ENCODE measurements at regions not wholly inside any gene's neighbourhood (a gene's known extent, or its start where the extent isn't known, plus 50 kb on each side); places are given as distances from the start of the nearest gene placed in this dataset.

DNA sequence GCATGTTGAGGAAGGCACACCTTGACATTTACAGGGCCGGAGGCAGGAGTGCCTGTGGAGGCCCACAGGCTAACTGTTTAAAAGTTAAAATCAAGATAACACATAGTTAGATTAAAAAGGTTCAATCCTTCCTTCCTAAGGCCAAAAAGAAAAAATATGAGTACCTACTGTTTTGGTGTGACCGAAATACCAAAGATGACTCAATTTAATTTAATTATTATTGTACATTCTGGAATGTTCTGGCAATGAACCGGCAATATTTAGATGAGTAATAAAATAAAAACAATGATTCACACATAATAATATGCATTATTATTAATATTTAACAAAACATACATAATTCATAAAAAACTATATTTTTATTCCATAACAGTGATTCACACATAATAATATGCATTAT, 136.8 kb upstream of the NTF3 start:
- H3K27ac Mint-ChIP-seq, result no peak overlapping the region
- H3K27me3 Mint-ChIP-seq, result peaks cover 31% of the 10 kb centered on the region
- TF ChIP-seq, protein P1, sequence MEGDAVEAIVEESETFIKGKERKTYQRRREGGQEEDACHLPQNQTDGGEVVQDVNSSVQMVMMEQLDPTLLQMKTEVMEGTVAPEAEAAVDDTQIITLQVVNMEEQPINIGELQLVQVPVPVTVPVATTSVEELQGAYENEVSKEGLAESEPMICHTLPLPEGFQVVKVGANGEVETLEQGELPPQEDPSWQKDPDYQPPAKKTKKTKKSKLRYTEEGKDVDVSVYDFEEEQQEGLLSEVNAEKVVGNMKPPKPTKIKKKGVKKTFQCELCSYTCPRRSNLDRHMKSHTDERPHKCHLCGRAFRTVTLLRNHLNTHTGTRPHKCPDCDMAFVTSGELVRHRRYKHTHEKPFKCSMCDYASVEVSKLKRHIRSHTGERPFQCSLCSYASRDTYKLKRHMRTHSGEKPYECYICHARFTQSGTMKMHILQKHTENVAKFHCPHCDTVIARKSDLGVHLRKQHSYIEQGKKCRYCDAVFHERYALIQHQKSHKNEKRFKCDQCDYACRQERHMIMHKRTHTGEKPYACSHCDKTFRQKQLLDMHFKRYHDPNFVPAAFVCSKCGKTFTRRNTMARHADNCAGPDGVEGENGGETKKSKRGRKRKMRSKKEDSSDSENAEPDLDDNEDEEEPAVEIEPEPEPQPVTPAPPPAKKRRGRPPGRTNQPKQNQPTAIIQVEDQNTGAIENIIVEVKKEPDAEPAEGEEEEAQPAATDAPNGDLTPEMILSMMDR (conservative IDR thresholded peaks at IDR 0.05), result no peak
- no peak for DNase-seq (ENCODE audit: extremely low spot score, unreplicated experiment)
- no peak overlapping the region for H3K4me3 Mint-ChIP-seq
- H3K36me3 Mint-ChIP-seq, result peaks cover 11% of the 10 kb centered on the region
- no peaks in the 10 kb centered on the region for H3K4me1 Mint-ChIP-seq (ENCODE audit: unreplicated experiment)
- no peaks in the 10 kb centered on the region for H3K9me3 Mint-ChIP-seq

DNA sequence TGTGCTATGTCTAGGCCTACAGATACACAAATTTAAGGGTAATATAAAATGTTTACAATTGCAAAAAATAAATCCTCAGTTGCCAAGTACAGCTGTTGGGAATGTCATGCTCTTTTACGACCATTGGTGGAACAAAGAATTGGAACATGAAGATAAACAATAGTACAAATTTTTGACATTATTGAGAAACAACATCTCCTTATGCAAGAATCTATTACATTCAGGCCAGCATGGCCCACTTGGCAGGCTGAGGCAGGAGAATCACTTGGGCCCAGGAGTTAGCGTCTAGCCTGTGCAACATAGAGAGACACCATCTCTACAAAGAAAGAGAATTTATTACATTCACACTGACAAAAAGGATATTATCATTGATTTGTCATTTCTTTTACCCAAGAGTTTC, 135.9 kb upstream of the NTF3 start:
- H3K27me3 Mint-ChIP-seq, result peaks cover 31% of the 10 kb centered on the region
- no peak overlapping the region for H3K4me3 Mint-ChIP-seq
- no peaks in the 10 kb centered on the region for H3K4me1 Mint-ChIP-seq (ENCODE audit: unreplicated experiment)
- H3K27ac Mint-ChIP-seq, result no peak overlapping the region
- TF ChIP-seq, protein P1 (conservative IDR thresholded peaks at IDR 0.05), result no peak
- no peaks in the 10 kb centered on the region for H3K9me3 Mint-ChIP-seq
- peaks cover 11% of the 10 kb centered on the region for H3K36me3 Mint-ChIP-seq
- no peak for DNase-seq (ENCODE audit: extremely low spot score, unreplicated experiment)

DNA sequence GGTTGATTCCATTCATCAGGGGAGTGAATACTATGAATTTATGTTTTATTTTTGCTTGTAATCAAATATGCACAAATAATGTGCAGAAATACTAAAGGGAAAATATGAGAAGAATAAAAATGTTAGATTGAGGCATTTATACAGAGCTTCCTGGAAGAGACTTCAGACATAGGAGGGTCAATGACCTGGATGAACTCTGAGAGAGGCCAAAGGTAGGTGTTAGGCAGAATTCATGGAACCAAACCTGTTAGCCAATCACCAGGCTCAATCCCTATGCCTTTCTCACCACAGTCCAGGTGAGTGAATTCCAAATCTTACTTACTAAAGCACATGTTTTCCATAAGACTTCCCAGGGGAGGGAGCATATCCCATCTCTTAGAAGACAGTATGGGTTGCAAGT, 130.4 kb upstream of the NTF3 start:
- peaks cover 5% of the 10 kb centered on the region for H3K36me3 Mint-ChIP-seq
- peaks cover 24% of the 10 kb centered on the region for H3K27me3 Mint-ChIP-seq
- H3K9me3 Mint-ChIP-seq, result no peaks in the 10 kb centered on the region
- no peaks in the 10 kb centered on the region for H3K4me1 Mint-ChIP-seq (ENCODE audit: unreplicated experiment)
- DNase-seq (ENCODE audit: extremely low spot score, unreplicated experiment), result no peak
- no peak overlapping the region for H3K27ac Mint-ChIP-seq
- no peak overlapping the region for H3K4me3 Mint-ChIP-seq
- TF ChIP-seq, protein P1 (conservative IDR thresholded peaks at IDR 0.05), result no peak

DNA sequence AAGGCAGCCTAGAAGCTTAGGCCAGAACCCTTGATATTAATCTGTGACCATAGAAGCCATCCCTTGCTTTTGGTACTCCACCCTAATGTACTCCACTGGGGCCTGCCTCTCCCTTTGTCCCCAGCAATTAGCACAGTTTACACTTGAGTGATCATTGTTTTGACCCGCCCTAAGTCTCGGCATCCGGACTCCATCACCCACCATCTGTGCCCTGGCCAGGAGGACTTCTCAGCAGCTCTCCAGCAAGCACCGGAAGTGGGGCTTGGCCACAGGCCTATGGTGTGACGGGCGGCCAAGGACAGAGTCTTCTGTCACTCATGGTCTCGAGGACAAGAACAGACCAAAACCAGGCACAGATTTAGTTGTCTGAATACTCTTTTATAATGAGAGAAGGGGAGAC, 126.5 kb upstream of the NTF3 start:
- no peak for DNase-seq (ENCODE audit: extremely low spot score, unreplicated experiment)
- TF ChIP-seq, protein P1 (conservative IDR thresholded peaks at IDR 0.05), result no peak
- peaks cover 29% of the 10 kb centered on the region for H3K27me3 Mint-ChIP-seq
- no peaks in the 10 kb centered on the region for H3K9me3 Mint-ChIP-seq
- H3K27ac Mint-ChIP-seq, result peak overlapping the region; percentile 3
- H3K36me3 Mint-ChIP-seq, result peaks cover 5% of the 10 kb centered on the region
- no peaks in the 10 kb centered on the region for H3K4me1 Mint-ChIP-seq (ENCODE audit: unreplicated experiment)
- no peak overlapping the region for H3K4me3 Mint-ChIP-seq

DNA sequence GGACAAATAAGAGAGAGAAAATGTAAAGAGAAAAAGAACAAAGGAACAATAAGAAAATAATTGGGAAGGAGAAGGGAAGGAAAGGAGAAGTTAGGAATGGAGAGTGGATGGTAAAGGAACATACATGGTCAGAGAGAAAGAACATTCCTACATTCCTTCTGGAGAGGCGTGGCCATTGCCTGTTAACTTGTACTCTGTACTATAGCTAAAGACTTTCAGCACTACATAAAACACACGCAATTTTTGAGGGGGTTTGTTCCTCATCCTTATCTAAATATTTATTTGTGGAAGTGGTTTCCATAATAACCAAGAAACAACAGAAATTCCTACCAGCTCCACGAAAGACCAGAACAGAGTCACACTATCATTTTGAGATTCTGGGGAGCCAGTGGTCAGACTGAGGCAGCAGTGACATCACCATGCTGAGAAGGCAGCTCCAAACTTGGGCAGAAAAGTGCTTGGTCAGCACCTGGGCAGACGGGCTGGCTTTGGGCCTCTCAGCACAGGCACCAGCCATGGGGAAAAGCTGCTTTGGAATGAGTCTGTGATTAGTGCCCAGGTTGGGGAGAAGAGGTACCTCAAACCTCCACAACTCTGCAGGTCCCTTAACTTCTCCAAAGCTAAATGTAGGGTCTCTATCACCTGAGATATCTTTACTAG, 125.9 kb upstream of the NTF3 start:
- H3K36me3 Mint-ChIP-seq, result peaks cover 5% of the 10 kb centered on the region
- peak overlapping the region; percentile 3 for H3K27ac Mint-ChIP-seq

More for the DNA sequence above, 125.9 kb upstream of the NTF3 start:
- Mint-ChIP-seq H3K9me3 (no peaks in the 10 kb centered on the region), H3K4me1 (ENCODE audit: unreplicated experiment) (no peaks in the 10 kb centered on the region), H3K27me3 (peaks cover 29% of the 10 kb centered on the region), H3K4me3 (no peak overlapping the region)
- DNase-seq (ENCODE audit: extremely low spot score, unreplicated experiment), result no peak
- TF ChIP-seq, protein P1 (conservative IDR thresholded peaks at IDR 0.05), result no peak
